Caki2 (cell line): ENCODE measurements at regions not wholly inside any gene's neighbourhood (a gene's known extent, or its start where the extent isn't known, plus 50 kb on each side); places are given as distances from the start of the nearest gene placed in this dataset.

ENCODE experiments used
- DNase-seq: peaks from one replicate; pipeline ENCODE4 v3.0.0-alpha.2; 2015; ENCODE audit warnings: low read depth
- in situ Hi-C: cut with HindIII; loops from 2 replicates; pipeline ENCODE4 v1.10.0; 2016; ENCODE audit warnings: low sequenced_read_pairs, low pct_unique_long_range_greater_than_20kb, mixed read lengths

- in situ Hi-C loops: no loop called here
- DNase-seq: no peak
Measured at GRCh38 chr3:148381051-148381450, 316.7 kb upstream of the AGTR1 start.

- DNase-seq: no peak
- in situ Hi-C loops: no loop called here
Measured at GRCh38 chr3:148389916-148390315, 307.8 kb upstream of the AGTR1 start.

- in situ Hi-C loops: no loop called here
Measured at GRCh38 chr3:148395821-148396220, 301.9 kb upstream of the AGTR1 start.

GRCh38 chr3:148400754-148401153, 296.9 kb upstream of the AGTR1 start:
- no peak for DNase-seq
- in situ Hi-C loops: no loop called here

More at GRCh38 chr3:148395821-148396220, 301.9 kb upstream of the AGTR1 start:
- DNase-seq: no peak

GRCh38 chr3:148408667-148409066, 289.0 kb upstream of the AGTR1 start:
- in situ Hi-C loops: no loop called here

GRCh38 chr3:148420242-148420641, 277.5 kb upstream of the AGTR1 start:
- in situ Hi-C loops: no loop called here
- no peak for DNase-seq

More at GRCh38 chr3:148408667-148409066, 289.0 kb upstream of the AGTR1 start:
- no peak for DNase-seq

GRCh38 chr3:148428862-148429605, 268.7 kb upstream of the AGTR1 start:
- DNase-seq: no peak
- in situ Hi-C loops: no loop called here

GRCh38 chr3:148433665-148434064, 264.0 kb upstream of the AGTR1 start:
- DNase-seq: no peak
- in situ Hi-C loops: no loop called here

GRCh38 chr3:148435534-148435933, 262.2 kb upstream of the AGTR1 start:
- in situ Hi-C loops: no loop called here
- no peak for DNase-seq

- in situ Hi-C loops: no loop called here
Measured at GRCh38 chr3:148439254-148439822, 258.4 kb upstream of the AGTR1 start.

GRCh38 chr3:148441191-148441590, 256.5 kb upstream of the AGTR1 start:
- in situ Hi-C loops: no loop called here
- no peak for DNase-seq

More at GRCh38 chr3:148439254-148439822, 258.4 kb upstream of the AGTR1 start:
- no peak for DNase-seq

- no peak for DNase-seq
- in situ Hi-C loops: no loop called here
Measured at GRCh38 chr3:148450819-148451218, 246.9 kb upstream of the AGTR1 start.

- in situ Hi-C loops: no loop called here
- no peak for DNase-seq
Measured at GRCh38 chr3:148451969-148452368, 245.7 kb upstream of the AGTR1 start.

GRCh38 chr3:148453781-148454191, 243.9 kb upstream of the AGTR1 start:
- in situ Hi-C loops: no loop called here
- DNase-seq: no peak

- in situ Hi-C loops: no loop called here
- no peak for DNase-seq
Measured at GRCh38 chr3:148455098-148455497, 242.6 kb upstream of the AGTR1 start.

- no peak for DNase-seq
- in situ Hi-C loops: no loop called here
Measured at GRCh38 chr3:148457886-148458285, 239.8 kb upstream of the AGTR1 start.

- no peak for DNase-seq
- in situ Hi-C loops: no loop called here
Measured at GRCh38 chr3:148459931-148460513, 237.7 kb upstream of the AGTR1 start.

GRCh38 chr3:148460686-148461085, 237.0 kb upstream of the AGTR1 start:
- no peak for DNase-seq
- in situ Hi-C loops: no loop called here

- in situ Hi-C loops: no loop called here
Measured at GRCh38 chr3:148464246-148464645, 233.5 kb upstream of the AGTR1 start.

GRCh38 chr3:148466143-148466542, 231.6 kb upstream of the AGTR1 start:
- no peak for DNase-seq
- in situ Hi-C loops: no loop called here

More at GRCh38 chr3:148464246-148464645, 233.5 kb upstream of the AGTR1 start:
- no peak for DNase-seq
